Stomach smooth muscle (tissue), 2 donors: ENCODE measurements at regions not wholly inside any gene's neighbourhood (a gene's known extent, or its start where the extent isn't known, plus 50 kb on each side); places are given as distances from the start of the nearest gene placed in this dataset.
"Not testable (repeated sequence)": the region's sequence is repeated elsewhere in the genome, so short reads cannot be mapped to it uniquely, and the experiment has no call there.

Experiments
- H3K27ac ChIP-seq: one replicate; pipeline ENCODE4 v1.7.0; 2013; ENCODE audit warnings: mild to moderate bottlenecking, low read length, inconsistent platforms
- H3K27me3 ChIP-seq, 2 donors: one replicate each; pipeline ENCODE4 v1.7.0; 2013; ENCODE audit warnings: low read length in 2 of 2; ENCODE audit not compliant: insufficient read depth in 2 of 2, control insufficient read depth in 1 of 2
- H3K36me3 ChIP-seq, 2 donors: one replicate each; pipeline ENCODE4 v1.7.0; 2013; ENCODE audit warnings: low read length in 2 of 2; ENCODE audit not compliant: control insufficient read depth in 2 of 2, insufficient read depth in 2 of 2
- H3K4me1 ChIP-seq: one replicate; pipeline ENCODE4 v1.7.0; 2013; ENCODE audit warnings: low read length; ENCODE audit not compliant: control insufficient read depth, insufficient read depth
- H3K4me3 ChIP-seq, 2 donors: one replicate each; pipeline ENCODE4 v1.7.0; 2013; ENCODE audit warnings: low read length in 2 of 2
- H3K9ac ChIP-seq, 2 donors: one replicate each; pipeline ENCODE4 v1.7.0; 2013; ENCODE audit warnings: low read length in 2 of 2, mild to moderate bottlenecking in 1 of 2
- H3K9me3 ChIP-seq, 2 donors: one replicate each; pipeline ENCODE4 v1.7.0; 2013; ENCODE audit warnings: low read length in 2 of 2; ENCODE audit not compliant: control insufficient read depth in 2 of 2
- donor health status: healthy.
- donor health status: Pancreatic carcinoma.

- H3K4me3 ChIP-seq, H3K27ac ChIP-seq, H3K9me3 ChIP-seq, H3K36me3 ChIP-seq, H3K9ac ChIP-seq, H3K27me3 ChIP-seq, H3K4me1 ChIP-seq: not testable (repeated sequence)
Measured at GRCh38 chr6:15164855-15165254, 81.0 kb upstream of the JARID2 start.

GRCh38 chr6:15166121-15166520, 79.7 kb upstream of the JARID2 start:
- Histone ChIP-seq H3K27me3 (no peaks in the 10 kb centered on the region), H3K27ac (no peak overlapping the region), H3K4me1 (no peaks in the 10 kb centered on the region), H3K4me3 (no peak overlapping the region), H3K36me3 (no peaks in the 10 kb centered on the region), H3K9me3 (no peaks in the 10 kb centered on the region), H3K9ac (no peak overlapping the region)

- no peaks in the 10 kb centered on the region for H3K36me3 ChIP-seq
- H3K9me3 ChIP-seq = no peaks in the 10 kb centered on the region
- H3K4me3 ChIP-seq = no peak overlapping the region
- H3K27me3 ChIP-seq = no peaks in the 10 kb centered on the region
- no peak overlapping the region for H3K27ac ChIP-seq
- no peak overlapping the region for H3K9ac ChIP-seq
- no peaks in the 10 kb centered on the region for H3K4me1 ChIP-seq
Measured at GRCh38 chr6:15170126-15170525, 75.7 kb upstream of the JARID2 start.

GRCh38 chr6:15171026-15171425, 74.8 kb upstream of the JARID2 start:
- Histone ChIP-seq H3K27ac (no peak overlapping the region), H3K4me3 (no peak overlapping the region), H3K9me3 (no peaks in the 10 kb centered on the region), H3K36me3 (no peaks in the 10 kb centered on the region), H3K9ac (no peak overlapping the region), H3K27me3 (no peaks in the 10 kb centered on the region), H3K4me1 (no peaks in the 10 kb centered on the region)

- no peaks in the 10 kb centered on the region for H3K4me1 ChIP-seq
- H3K4me3 ChIP-seq = no peak overlapping the region
- H3K27ac ChIP-seq = no peak overlapping the region
- H3K27me3 ChIP-seq = no peaks in the 10 kb centered on the region
- H3K36me3 ChIP-seq = no peaks in the 10 kb centered on the region
- no peak overlapping the region for H3K9ac ChIP-seq
- no peaks in the 10 kb centered on the region for H3K9me3 ChIP-seq
Measured at GRCh38 chr6:15176816-15177370, 69.0 kb upstream of the JARID2 start.

GRCh38 chr6:15183979-15184378, 61.9 kb upstream of the JARID2 start:
- H3K4me1 ChIP-seq = no peaks in the 10 kb centered on the region
- no peak overlapping the region for H3K4me3 ChIP-seq
- H3K9ac ChIP-seq = no peak overlapping the region
- no peaks in the 10 kb centered on the region for H3K9me3 ChIP-seq
- H3K27ac ChIP-seq = no peak overlapping the region
- H3K36me3 ChIP-seq = no peaks in the 10 kb centered on the region
- no peaks in the 10 kb centered on the region for H3K27me3 ChIP-seq

GRCh38 chr6:15184441-15184861, 61.4 kb upstream of the JARID2 start:
- H3K27ac ChIP-seq = no peak overlapping the region
- H3K4me1 ChIP-seq = no peaks in the 10 kb centered on the region
- no peaks in the 10 kb centered on the region for H3K9me3 ChIP-seq
- no peaks in the 10 kb centered on the region for H3K36me3 ChIP-seq
- H3K4me3 ChIP-seq = no peak overlapping the region
- H3K9ac ChIP-seq = no peak overlapping the region
- H3K27me3 ChIP-seq = no peaks in the 10 kb centered on the region

- not testable (repeated sequence) for H3K9me3 ChIP-seq, H3K27me3 ChIP-seq, H3K9ac ChIP-seq, H3K4me3 ChIP-seq, H3K36me3 ChIP-seq, H3K27ac ChIP-seq, H3K4me1 ChIP-seq
Measured at GRCh38 chr6:15185111-15185510, 60.8 kb upstream of the JARID2 start.

GRCh38 chr6:15193451-15193850, 52.4 kb upstream of the JARID2 start:
- not testable (repeated sequence) for H3K27ac ChIP-seq, H3K4me3 ChIP-seq, H3K4me1 ChIP-seq, H3K36me3 ChIP-seq, H3K9ac ChIP-seq, H3K9me3 ChIP-seq, H3K27me3 ChIP-seq

GRCh38 chr6:15194453-15194852, 51.4 kb upstream of the JARID2 start:
- Histone ChIP-seq H3K27me3 (no peaks in the 10 kb centered on the region), H3K9me3 (no peaks in the 10 kb centered on the region), H3K9ac (no peak overlapping the region), H3K4me1 (no peaks in the 10 kb centered on the region), H3K27ac (no peak overlapping the region), H3K4me3 (no peak overlapping the region), H3K36me3 (no peaks in the 10 kb centered on the region)
